ENCODE measurements at regions not wholly inside any gene's neighbourhood (a gene's known extent, or its start where the extent isn't known, plus 50 kb on each side); places are given as distances from the start of the nearest gene placed in this dataset.

GRCh38 chr15:87245592-87245991, 1010.9 kb downstream of the NTRK3 start:
- TF ChIP-seq EGR1 (IDR thresholded peaks at IDR 0.05; ENCODE audit: low read depth) (no peak), ATF3 (IDR thresholded peaks at IDR 0.05) (no peak), EZH2 (IDR thresholded peaks at IDR 0.05) (no peak), CEBPB (IDR thresholded peaks at IDR 0.05; ENCODE audit: low read depth) (no peak), YY1 (IDR thresholded peaks at IDR 0.05; ENCODE audit: extremely low read depth, insufficient replicate concordance, low read depth, low read length) (no peak), ELF1 (IDR thresholded peaks at IDR 0.05; ENCODE audit: borderline replicate concordance, low read depth) (no peak)
- Histone ChIP-seq H3K9me2 (ENCODE audit: insufficient read depth) (no peaks in the 10 kb centered on the region), H3K36me3 (ENCODE audit: control insufficient read depth in 1 of 2, insufficient read depth in 2 of 2, low read length in 2 of 2) (no peaks in the 10 kb centered on the region), H3K27me3 (ENCODE audit: insufficient read depth, low read length) (no peaks in the 10 kb centered on the region), H4K20me1 (ENCODE audit: insufficient read depth) (no peaks in the 10 kb centered on the region), H3K4me2 (ENCODE audit: low read length) (no peak overlapping the region), H3K79me2 (ENCODE audit: insufficient read depth, low read length) (no peaks in the 10 kb centered on the region), H3K27ac (ENCODE audit: low read depth, low read length) (no peak overlapping the region), H3K9ac (ENCODE audit: low read length) (no peak overlapping the region), H3K9me3 (ENCODE audit: control insufficient read depth in 1 of 2, insufficient read depth in 1 of 2, low read depth in 1 of 2, low read length in 2 of 2) (peaks cover 5 to 32% of the 10 kb centered on the region in 2 experiments; a peak in 2 of 4 replicates), H3K4me3 (replicated peaks in 1 of 2; ENCODE audit: low read depth in 1 of 2, low read length in 2 of 2) (no peak overlapping the region), H3K4me1 (ENCODE audit: control insufficient read depth in 1 of 2, insufficient read depth in 2 of 2, low read length in 2 of 2) (no peaks in the 10 kb centered on the region), H2AFZ (ENCODE audit: low read depth, low read length, poor library complexity, severe bottlenecking) (no peak overlapping the region)
- BruUV-seq (replicated peaks) = no TSS peak
- intact Hi-C loops (cut with micrococcal nuclease) = no loop called here
- ATAC-seq (no peak), DNase-seq (ENCODE audit: low read depth, low spot score) (no peak)
- ChIA-PET POLR2A (no interaction called here), RAD21 (ENCODE audit: low non-redundant PET in 1 of 2, low total read pairs in 2 of 2, uncharacterized antibody in 2 of 2, unreplicated experiment in 2 of 2) (no interaction called here), CTCF (no interaction called here)

GRCh38 chr15:87243474-87243873, 1013.1 kb downstream of the NTRK3 start:
- no peak overlapping the region for H3K9ac ChIP-seq (ENCODE audit: low read length)
- RAD21 ChIA-PET (ENCODE audit: low non-redundant PET in 1 of 2, low total read pairs in 2 of 2, uncharacterized antibody in 2 of 2, unreplicated experiment in 2 of 2) = no interaction called here
- H3K36me3 ChIP-seq (ENCODE audit: control insufficient read depth in 1 of 2, insufficient read depth in 2 of 2, low read length in 2 of 2) = no peaks in the 10 kb centered on the region
- CTCF ChIA-PET = no interaction called here
- BruUV-seq (replicated peaks) = no TSS peak
- H3K4me1 ChIP-seq (ENCODE audit: control insufficient read depth in 1 of 2, insufficient read depth in 2 of 2, low read length in 2 of 2) = no peaks in the 10 kb centered on the region
- H3K27me3 ChIP-seq (ENCODE audit: insufficient read depth, low read length) = no peaks in the 10 kb centered on the region
- H2AFZ ChIP-seq (ENCODE audit: low read depth, low read length, poor library complexity, severe bottlenecking) = no peak overlapping the region
- H3K9me2 ChIP-seq (ENCODE audit: insufficient read depth) = no peaks in the 10 kb centered on the region
- POLR2A ChIA-PET = no interaction called here
- H3K79me2 ChIP-seq (ENCODE audit: insufficient read depth, low read length) = no peaks in the 10 kb centered on the region
- H3K4me2 ChIP-seq (ENCODE audit: low read length) = no peak overlapping the region
- no peaks in the 10 kb centered on the region for H4K20me1 ChIP-seq (ENCODE audit: insufficient read depth)
- DNase-seq (ENCODE audit: low read depth, low spot score) (no peak), ATAC-seq (no peak)
- no peak overlapping the region for H3K27ac ChIP-seq (ENCODE audit: low read depth, low read length)
- no peak overlapping the region for H3K4me3 ChIP-seq (replicated peaks in 1 of 2; ENCODE audit: low read depth in 1 of 2, low read length in 2 of 2)
- H3K9me3 ChIP-seq (ENCODE audit: control insufficient read depth in 1 of 2, insufficient read depth in 1 of 2, low read depth in 1 of 2, low read length in 2 of 2) = peaks cover 14 to 51% of the 10 kb centered on the region in 2 experiments; a peak in 2 of 4 replicates
- intact Hi-C loops (cut with micrococcal nuclease) = no loop called here
- TF ChIP-seq EZH2phosphoT487 (IDR thresholded peaks at IDR 0.05; ENCODE audit: borderline replicate concordance) (no peak), CTCF (IDR thresholded peaks at IDR 0.05 in 2 of 3, conservative IDR thresholded peaks at IDR 0.05 in 1 of 3; ENCODE audit: borderline replicate concordance in 1 of 3, insufficient read depth in 1 of 3, low read depth in 2 of 3, low read length in 2 of 3) (no peak), POLR2AphosphoS5 (IDR thresholded peaks at IDR 0.05; ENCODE audit: low read depth, low read length) (no peak), JUND (IDR thresholded peaks at IDR 0.05) (no peak), REST (IDR thresholded peaks at IDR 0.05; ENCODE audit: low read depth) (no peak), CEBPB (IDR thresholded peaks at IDR 0.05; ENCODE audit: low read depth) (no peak), ELF1 (IDR thresholded peaks at IDR 0.05; ENCODE audit: borderline replicate concordance, low read depth) (no peak), RAD21 (IDR thresholded peaks at IDR 0.05; ENCODE audit: low read depth) (no peak), TCF7L2 (IDR thresholded peaks at IDR 0.05; ENCODE audit: borderline replicate concordance, extremely low read depth, insufficient read depth, insufficient read length) (no peak), YY1 (IDR thresholded peaks at IDR 0.05; ENCODE audit: extremely low read depth, insufficient replicate concordance, low read depth, low read length) (no peak), FOSL1 (IDR thresholded peaks at IDR 0.05; ENCODE audit: low read depth) (no peak), SP1 (IDR thresholded peaks at IDR 0.05; ENCODE audit: low read depth) (no peak), EGR1 (IDR thresholded peaks at IDR 0.05; ENCODE audit: low read depth) (no peak)
- TF ChIP-seq, protein P1, sequence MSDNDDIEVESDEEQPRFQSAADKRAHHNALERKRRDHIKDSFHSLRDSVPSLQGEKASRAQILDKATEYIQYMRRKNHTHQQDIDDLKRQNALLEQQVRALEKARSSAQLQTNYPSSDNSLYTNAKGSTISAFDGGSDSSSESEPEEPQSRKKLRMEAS (IDR thresholded peaks at IDR 0.05) = no peak
